ENCODE measurements at regions not wholly inside any gene's neighbourhood (a gene's known extent, or its start where the extent isn't known, plus 50 kb on each side); places are given as distances from the start of the nearest gene placed in this dataset.

- TF ChIP-seq CTCF (IDR thresholded peaks at IDR 0.05; ENCODE audit: insufficient read depth, low read length, poor library complexity, severe bottlenecking) (no peak), EZH2phosphoT487 (conservative IDR thresholded peaks at IDR 0.05; ENCODE audit: low read length) (no peak)
Measured at GRCh38 chr16:9476744-9477143, 385.3 kb downstream of the HAPSTR1 start.
